Neural crest cell (in vitro differentiated cells): ENCODE measurements at regions not wholly inside any gene's neighbourhood (a gene's known extent, or its start where the extent isn't known, plus 50 kb on each side); places are given as distances from the start of the nearest gene placed in this dataset.

Experiments used
- DNase-seq: peaks from one replicate; pipeline ENCODE4 v3.0.0; 2021; ENCODE audit warnings: low read depth, mixed read lengths, low spot score
- H3K27ac Mint-ChIP-seq: one replicate; pipeline ENCODE4 v1.8.0; 2021; ENCODE audit warnings: mild to moderate bottlenecking, mixed read lengths; ENCODE audit not compliant: unreplicated experiment
- H3K27me3 Mint-ChIP-seq: 2 replicates; pipeline ENCODE4 v1.8.0; 2021; ENCODE audit warnings: low read depth, mild to moderate bottlenecking, mixed read lengths
- H3K36me3 Mint-ChIP-seq: 2 replicates; pipeline ENCODE4 v1.8.0; 2021; ENCODE audit warnings: low read depth, mild to moderate bottlenecking, mixed read lengths
- H3K4me1 Mint-ChIP-seq: 2 replicates; pipeline ENCODE4 v1.8.0; 2021; ENCODE audit warnings: mixed read lengths
- H3K4me3 Mint-ChIP-seq: one replicate; pipeline ENCODE4 v1.8.0; 2021; ENCODE audit warnings: mild to moderate bottlenecking, mixed read lengths
- H3K9me3 Mint-ChIP-seq: 2 replicates; pipeline ENCODE4 v1.8.0; 2021; ENCODE audit warnings: mixed read lengths
- CTCF ChIP-seq: fragments of 200-600 bp; sonication (generic); conservative IDR thresholded peaks from 2 replicates; pipeline ENCODE4 v1.5.0; 2021; ENCODE audit warnings: antibody characterized with exemption, mild to moderate bottlenecking

GRCh38 chr7:123367484-123368122 is 166.8 kb downstream of the IQUB start:
- Mint-ChIP-seq H3K9me3 (no peaks in the 10 kb centered on the region), H3K36me3 (no peaks in the 10 kb centered on the region), H3K27ac (no peak overlapping the region), H3K4me3 (no peak overlapping the region), H3K27me3 (no peaks in the 10 kb centered on the region), H3K4me1 (no peaks in the 10 kb centered on the region)
- DNase-seq = peak; percentile 25
- peak; percentile 83 for TF ChIP-seq CTCF

GRCh38 chr7:123367031-123367430 is 167.3 kb upstream of the SLC13A1 start:
- Mint-ChIP-seq H3K27me3 (no peaks in the 10 kb centered on the region), H3K9me3 (no peaks in the 10 kb centered on the region), H3K4me1 (no peaks in the 10 kb centered on the region), H3K36me3 (no peaks in the 10 kb centered on the region), H3K4me3 (no peak overlapping the region), H3K27ac (no peak overlapping the region)
- TF ChIP-seq CTCF = no peak
- DNase-seq = no peak

- no peak for TF ChIP-seq CTCF
- no peaks in the 10 kb centered on the region for H3K27me3 Mint-ChIP-seq
- H3K27ac Mint-ChIP-seq = no peak overlapping the region
- no peak for DNase-seq
- H3K9me3 Mint-ChIP-seq = no peaks in the 10 kb centered on the region
- H3K4me1 Mint-ChIP-seq = no peaks in the 10 kb centered on the region
- no peaks in the 10 kb centered on the region for H3K36me3 Mint-ChIP-seq
- no peak overlapping the region for H3K4me3 Mint-ChIP-seq
These were observed 166.9 kb upstream of the SLC13A1 start for GRCh38 chr7:123366626-123367025.

- peaks cover 15% of the 10 kb centered on the region for H3K4me1 Mint-ChIP-seq
These were observed 160.9 kb upstream of the SLC13A1 start for GRCh38 chr7:123360631-123361030.

GRCh38 chr7:123355576-123356190 is 155.9 kb upstream of the SLC13A1 start:
- Mint-ChIP-seq H3K27ac (peak overlapping the region; percentile 30), H3K4me1 (peaks cover 22% of the 10 kb centered on the region), H3K27me3 (no peaks in the 10 kb centered on the region), H3K36me3 (no peaks in the 10 kb centered on the region), H3K9me3 (peaks cover 6% of the 10 kb centered on the region), H3K4me3 (peak overlapping the region; percentile 25)
- TF ChIP-seq CTCF = peak; percentile 49
- DNase-seq = peak; percentile 22

More at GRCh38 chr7:123360631-123361030, 160.9 kb upstream of the SLC13A1 start:
- Mint-ChIP-seq H3K27me3 (no peaks in the 10 kb centered on the region), H3K9me3 (peaks cover 1% of the 10 kb centered on the region), H3K27ac (no peak overlapping the region), H3K36me3 (no peaks in the 10 kb centered on the region), H3K4me3 (no peak overlapping the region)
- no peak for TF ChIP-seq CTCF
- DNase-seq = no peak
